ENCODE measurements at regions not wholly inside any gene's neighbourhood (a gene's known extent, or its start where the extent isn't known, plus 50 kb on each side); places are given as distances from the start of the nearest gene placed in this dataset.

DNA sequence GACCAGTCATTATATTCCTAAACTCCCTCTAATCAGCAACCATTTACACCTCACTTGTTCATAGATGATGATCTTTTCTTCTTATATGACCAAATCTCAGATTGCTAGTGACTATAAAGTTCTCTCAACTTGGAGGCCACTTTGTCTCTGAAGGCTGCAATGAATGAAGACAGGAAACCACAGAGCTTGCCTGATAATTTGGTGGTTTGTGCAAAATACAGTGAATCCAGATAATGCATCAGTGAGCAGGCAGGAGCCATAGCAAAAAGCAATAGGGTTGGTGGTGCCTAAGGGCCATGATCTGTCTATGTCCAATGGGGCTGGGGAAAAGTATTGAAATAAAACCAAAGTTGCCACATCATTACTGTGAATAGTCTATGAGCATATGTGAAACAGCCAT, 123.8 kb upstream of the LRFN5 start:
- Histone ChIP-seq H3K36me3 (ENCODE audit: insufficient read depth) (no peaks in the 10 kb centered on the region), H3K4me2 (no peak overlapping the region), H2AFZ (no peak overlapping the region), H3K27ac (ENCODE audit: low read depth) (no peak overlapping the region), H3K9me2 (ENCODE audit: insufficient read depth) (0 out of 2 replicates have a peak, but pooled peaks cover 4% of the 10 kb centered on the region), H3K4me3 (no peak overlapping the region), H3F3A (replicated peaks; ENCODE audit: low read depth) (no peaks in the 10 kb centered on the region), H3K4me1 (ENCODE audit: insufficient read depth) (no peaks in the 10 kb centered on the region), H3K27me3 (ENCODE audit: insufficient read depth) (no peaks in the 10 kb centered on the region), H4K20me1 (replicated peaks; ENCODE audit: insufficient read depth) (no peaks in the 10 kb centered on the region), H3K79me2 (replicated peaks; ENCODE audit: insufficient read depth) (no peaks in the 10 kb centered on the region)
- DNase-seq (ENCODE audit: low spot score) (no peak), ATAC-seq (no peak)
- Mint-ChIP-seq H3K27me3 (ENCODE audit: insufficient read depth, low read depth, poor library complexity) (peaks cover 2% of the 10 kb centered on the region), H3K4me3 (no peak overlapping the region), H3K4me1 (no peaks in the 10 kb centered on the region), H3K27ac (no peak overlapping the region), H3K9me3 (no peaks in the 10 kb centered on the region), H3K36me3 (ENCODE audit: low read depth) (no peaks in the 10 kb centered on the region)
- TF ChIP-seq ZNF114 (CRISPR knock-in tag; IDR thresholded peaks at IDR 0.05) (no peak), NANOG (IDR thresholded peaks at IDR 0.05; ENCODE audit: borderline replicate concordance) (no peak), JUNB (IDR thresholded peaks at IDR 0.05; ENCODE audit: unreplicated experiment) (no peak), ZNF331 (CRISPR knock-in tag; IDR thresholded peaks at IDR 0.05; ENCODE audit: low read depth) (no peak), EZH2 (IDR thresholded peaks at IDR 0.05; ENCODE audit: low read depth, unreplicated experiment) (no peak), POLR2AphosphoS5 (IDR thresholded peaks at IDR 0.05; ENCODE audit: low read depth) (no peak), EZH2phosphoT487 (IDR thresholded peaks at IDR 0.05; ENCODE audit: unreplicated experiment) (no peak), CREB1 (CRISPR knock-in tag; IDR thresholded peaks at IDR 0.05; ENCODE audit: low read depth) (no peak), STAT1 (IDR thresholded peaks at IDR 0.05; ENCODE audit: unreplicated experiment) (no peak)
- TF ChIP-seq, protein P1, sequence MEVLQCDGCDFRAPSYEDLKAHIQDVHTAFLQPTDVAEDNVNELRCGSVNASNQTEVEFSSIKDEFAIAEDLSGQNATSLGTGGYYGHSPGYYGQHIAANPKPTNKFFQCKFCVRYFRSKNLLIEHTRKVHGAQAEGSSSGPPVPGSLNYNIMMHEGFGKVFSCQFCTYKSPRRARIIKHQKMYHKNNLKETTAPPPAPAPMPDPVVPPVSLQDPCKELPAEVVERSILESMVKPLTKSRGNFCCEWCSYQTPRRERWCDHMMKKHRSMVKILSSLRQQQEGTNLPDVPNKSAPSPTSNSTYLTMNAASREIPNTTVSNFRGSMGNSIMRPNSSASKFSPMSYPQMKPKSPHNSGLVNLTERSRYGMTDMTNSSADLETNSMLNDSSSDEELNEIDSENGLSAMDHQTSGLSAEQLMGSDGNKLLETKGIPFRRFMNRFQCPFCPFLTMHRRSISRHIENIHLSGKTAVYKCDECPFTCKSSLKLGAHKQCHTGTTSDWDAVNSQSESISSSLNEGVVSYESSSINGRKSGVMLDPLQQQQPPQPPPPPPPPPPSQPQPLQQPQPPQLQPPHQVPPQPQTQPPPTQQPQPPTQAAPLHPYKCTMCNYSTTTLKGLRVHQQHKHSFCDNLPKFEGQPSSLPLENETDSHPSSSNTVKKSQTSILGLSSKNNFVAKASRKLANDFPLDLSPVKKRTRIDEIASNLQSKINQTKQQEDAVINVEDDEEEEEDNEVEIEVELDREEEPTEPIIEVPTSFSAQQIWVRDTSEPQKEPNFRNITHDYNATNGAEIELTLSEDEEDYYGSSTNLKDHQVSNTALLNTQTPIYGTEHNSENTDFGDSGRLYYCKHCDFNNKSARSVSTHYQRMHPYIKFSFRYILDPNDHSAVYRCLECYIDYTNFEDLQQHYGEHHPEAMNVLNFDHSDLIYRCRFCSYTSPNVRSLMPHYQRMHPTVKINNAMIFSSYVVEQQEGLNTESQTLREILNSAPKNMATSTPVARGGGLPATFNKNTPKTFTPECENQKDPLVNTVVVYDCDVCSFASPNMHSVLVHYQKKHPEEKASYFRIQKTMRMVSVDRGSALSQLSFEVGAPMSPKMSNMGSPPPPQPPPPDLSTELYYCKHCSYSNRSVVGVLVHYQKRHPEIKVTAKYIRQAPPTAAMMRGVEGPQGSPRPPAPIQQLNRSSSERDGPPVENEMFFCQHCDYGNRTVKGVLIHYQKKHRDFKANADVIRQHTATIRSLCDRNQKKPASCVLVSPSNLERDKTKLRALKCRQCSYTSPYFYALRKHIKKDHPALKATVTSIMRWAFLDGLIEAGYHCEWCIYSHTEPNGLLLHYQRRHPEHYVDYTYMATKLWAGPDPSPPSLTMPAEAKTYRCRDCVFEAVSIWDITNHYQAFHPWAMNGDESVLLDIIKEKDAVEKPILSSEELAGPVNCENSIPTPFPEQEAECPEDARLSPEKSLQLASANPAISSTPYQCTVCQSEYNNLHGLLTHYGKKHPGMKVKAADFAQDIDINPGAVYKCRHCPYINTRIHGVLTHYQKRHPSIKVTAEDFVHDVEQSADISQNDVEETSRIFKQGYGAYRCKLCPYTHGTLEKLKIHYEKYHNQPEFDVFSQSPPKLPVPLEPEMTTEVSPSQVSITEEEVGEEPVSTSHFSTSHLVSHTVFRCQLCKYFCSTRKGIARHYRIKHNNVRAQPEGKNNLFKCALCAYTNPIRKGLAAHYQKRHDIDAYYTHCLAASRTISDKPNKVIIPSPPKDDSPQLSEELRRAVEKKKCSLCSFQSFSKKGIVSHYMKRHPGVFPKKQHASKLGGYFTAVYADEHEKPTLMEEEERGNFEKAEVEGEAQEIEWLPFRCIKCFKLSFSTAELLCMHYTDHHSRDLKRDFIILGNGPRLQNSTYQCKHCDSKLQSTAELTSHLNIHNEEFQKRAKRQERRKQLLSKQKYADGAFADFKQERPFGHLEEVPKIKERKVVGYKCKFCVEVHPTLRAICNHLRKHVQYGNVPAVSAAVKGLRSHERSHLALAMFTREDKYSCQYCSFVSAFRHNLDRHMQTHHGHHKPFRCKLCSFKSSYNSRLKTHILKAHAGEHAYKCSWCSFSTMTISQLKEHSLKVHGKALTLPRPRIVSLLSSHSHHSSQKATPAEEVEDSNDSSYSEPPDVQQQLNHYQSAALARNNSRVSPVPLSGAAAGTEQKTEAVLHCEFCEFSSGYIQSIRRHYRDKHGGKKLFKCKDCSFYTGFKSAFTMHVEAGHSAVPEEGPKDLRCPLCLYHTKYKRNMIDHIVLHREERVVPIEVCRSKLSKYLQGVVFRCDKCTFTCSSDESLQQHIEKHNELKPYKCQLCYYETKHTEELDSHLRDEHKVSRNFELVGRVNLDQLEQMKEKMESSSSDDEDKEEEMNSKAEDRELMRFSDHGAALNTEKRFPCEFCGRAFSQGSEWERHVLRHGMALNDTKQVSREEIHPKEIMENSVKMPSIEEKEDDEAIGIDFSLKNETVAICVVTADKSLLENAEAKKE (CRISPR knock-in tag; IDR thresholded peaks at IDR 0.05): no peak
- TF ChIP-seq, protein P2, sequence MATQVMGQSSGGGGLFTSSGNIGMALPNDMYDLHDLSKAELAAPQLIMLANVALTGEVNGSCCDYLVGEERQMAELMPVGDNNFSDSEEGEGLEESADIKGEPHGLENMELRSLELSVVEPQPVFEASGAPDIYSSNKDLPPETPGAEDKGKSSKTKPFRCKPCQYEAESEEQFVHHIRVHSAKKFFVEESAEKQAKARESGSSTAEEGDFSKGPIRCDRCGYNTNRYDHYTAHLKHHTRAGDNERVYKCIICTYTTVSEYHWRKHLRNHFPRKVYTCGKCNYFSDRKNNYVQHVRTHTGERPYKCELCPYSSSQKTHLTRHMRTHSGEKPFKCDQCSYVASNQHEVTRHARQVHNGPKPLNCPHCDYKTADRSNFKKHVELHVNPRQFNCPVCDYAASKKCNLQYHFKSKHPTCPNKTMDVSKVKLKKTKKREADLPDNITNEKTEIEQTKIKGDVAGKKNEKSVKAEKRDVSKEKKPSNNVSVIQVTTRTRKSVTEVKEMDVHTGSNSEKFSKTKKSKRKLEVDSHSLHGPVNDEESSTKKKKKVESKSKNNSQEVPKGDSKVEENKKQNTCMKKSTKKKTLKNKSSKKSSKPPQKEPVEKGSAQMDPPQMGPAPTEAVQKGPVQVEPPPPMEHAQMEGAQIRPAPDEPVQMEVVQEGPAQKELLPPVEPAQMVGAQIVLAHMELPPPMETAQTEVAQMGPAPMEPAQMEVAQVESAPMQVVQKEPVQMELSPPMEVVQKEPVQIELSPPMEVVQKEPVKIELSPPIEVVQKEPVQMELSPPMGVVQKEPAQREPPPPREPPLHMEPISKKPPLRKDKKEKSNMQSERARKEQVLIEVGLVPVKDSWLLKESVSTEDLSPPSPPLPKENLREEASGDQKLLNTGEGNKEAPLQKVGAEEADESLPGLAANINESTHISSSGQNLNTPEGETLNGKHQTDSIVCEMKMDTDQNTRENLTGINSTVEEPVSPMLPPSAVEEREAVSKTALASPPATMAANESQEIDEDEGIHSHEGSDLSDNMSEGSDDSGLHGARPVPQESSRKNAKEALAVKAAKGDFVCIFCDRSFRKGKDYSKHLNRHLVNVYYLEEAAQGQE (IDR thresholded peaks at IDR 0.05; ENCODE audit: unreplicated experiment): no peak
- TF ChIP-seq, protein P3, sequence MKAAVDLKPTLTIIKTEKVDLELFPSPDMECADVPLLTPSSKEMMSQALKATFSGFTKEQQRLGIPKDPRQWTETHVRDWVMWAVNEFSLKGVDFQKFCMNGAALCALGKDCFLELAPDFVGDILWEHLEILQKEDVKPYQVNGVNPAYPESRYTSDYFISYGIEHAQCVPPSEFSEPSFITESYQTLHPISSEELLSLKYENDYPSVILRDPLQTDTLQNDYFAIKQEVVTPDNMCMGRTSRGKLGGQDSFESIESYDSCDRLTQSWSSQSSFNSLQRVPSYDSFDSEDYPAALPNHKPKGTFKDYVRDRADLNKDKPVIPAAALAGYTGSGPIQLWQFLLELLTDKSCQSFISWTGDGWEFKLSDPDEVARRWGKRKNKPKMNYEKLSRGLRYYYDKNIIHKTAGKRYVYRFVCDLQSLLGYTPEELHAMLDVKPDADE (IDR thresholded peaks at IDR 0.05): no peak
- TF ChIP-seq, protein P4, sequence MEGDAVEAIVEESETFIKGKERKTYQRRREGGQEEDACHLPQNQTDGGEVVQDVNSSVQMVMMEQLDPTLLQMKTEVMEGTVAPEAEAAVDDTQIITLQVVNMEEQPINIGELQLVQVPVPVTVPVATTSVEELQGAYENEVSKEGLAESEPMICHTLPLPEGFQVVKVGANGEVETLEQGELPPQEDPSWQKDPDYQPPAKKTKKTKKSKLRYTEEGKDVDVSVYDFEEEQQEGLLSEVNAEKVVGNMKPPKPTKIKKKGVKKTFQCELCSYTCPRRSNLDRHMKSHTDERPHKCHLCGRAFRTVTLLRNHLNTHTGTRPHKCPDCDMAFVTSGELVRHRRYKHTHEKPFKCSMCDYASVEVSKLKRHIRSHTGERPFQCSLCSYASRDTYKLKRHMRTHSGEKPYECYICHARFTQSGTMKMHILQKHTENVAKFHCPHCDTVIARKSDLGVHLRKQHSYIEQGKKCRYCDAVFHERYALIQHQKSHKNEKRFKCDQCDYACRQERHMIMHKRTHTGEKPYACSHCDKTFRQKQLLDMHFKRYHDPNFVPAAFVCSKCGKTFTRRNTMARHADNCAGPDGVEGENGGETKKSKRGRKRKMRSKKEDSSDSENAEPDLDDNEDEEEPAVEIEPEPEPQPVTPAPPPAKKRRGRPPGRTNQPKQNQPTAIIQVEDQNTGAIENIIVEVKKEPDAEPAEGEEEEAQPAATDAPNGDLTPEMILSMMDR (conservative IDR thresholded peaks at IDR 0.05; ENCODE audit: low read depth in 2 of 2): no peak

All from GM23338 (cell line).